ENCODE measurements at regions not wholly inside any gene's neighbourhood (a gene's known extent, or its start where the extent isn't known, plus 50 kb on each side); places are given as distances from the start of the nearest gene placed in this dataset.
"Not testable (repeated sequence)": the region's sequence is repeated elsewhere in the genome, so short reads cannot be mapped to it uniquely, and the experiment has no call there.

GRCh38 chr16:72597938-72598337 lies 426.0 kb upstream of the PMFBP1 start:
- no peak for DNase-seq

- no peak for DNase-seq
Measured at GRCh38 chr16:72596373-72596772, 424.4 kb upstream of the PMFBP1 start.

GRCh38 chr16:72590151-72590937 lies 418.4 kb upstream of the PMFBP1 start:
- no peak for DNase-seq

- DNase-seq, result no peak
Measured at GRCh38 chr16:72588551-72588950, 416.6 kb upstream of the PMFBP1 start.

GRCh38 chr16:72578061-72578460 lies 406.1 kb upstream of the PMFBP1 start:
- not testable (repeated sequence) for DNase-seq

GRCh38 chr16:72576189-72576588 lies 404.2 kb upstream of the PMFBP1 start:
- DNase-seq, result no peak

- DNase-seq, result no peak
Measured at GRCh38 chr16:72569677-72570076, 397.7 kb upstream of the PMFBP1 start.

- DNase-seq, result no peak
Measured at GRCh38 chr16:72568502-72568901, 396.5 kb upstream of the PMFBP1 start.

- DNase-seq, result no peak
Measured at GRCh38 chr16:72566174-72566573, 394.2 kb upstream of the PMFBP1 start.

GRCh38 chr16:72565106-72565505 lies 393.2 kb upstream of the PMFBP1 start:
- DNase-seq, result no peak

- no peak for DNase-seq
Measured at GRCh38 chr16:72560617-72561016, 388.7 kb upstream of the PMFBP1 start.

GRCh38 chr16:72558501-72558900 lies 386.5 kb upstream of the PMFBP1 start:
- no peak for DNase-seq

- DNase-seq, result no peak
Measured at GRCh38 chr16:72554935-72555334, 383.0 kb upstream of the PMFBP1 start.

GRCh38 chr16:72552654-72553053 lies 380.7 kb upstream of the PMFBP1 start:
- no peak for DNase-seq

GRCh38 chr16:72551649-72552048 lies 379.7 kb upstream of the PMFBP1 start:
- DNase-seq, result no peak

GRCh38 chr16:72549878-72550277 lies 377.9 kb upstream of the PMFBP1 start:
- no peak for DNase-seq

GRCh38 chr16:72542102-72542501 lies 370.1 kb upstream of the PMFBP1 start:
- no peak for DNase-seq

GRCh38 chr16:72537664-72538063 lies 365.7 kb upstream of the PMFBP1 start:
- DNase-seq, result no peak

- no peak for DNase-seq
Measured at GRCh38 chr16:72536723-72537435, 364.9 kb upstream of the PMFBP1 start.

- DNase-seq, result no peak
Measured at GRCh38 chr16:72532906-72533410, 361.0 kb upstream of the PMFBP1 start.

- no peak for DNase-seq
Measured at GRCh38 chr16:72530434-72530833, 358.5 kb upstream of the PMFBP1 start.

GRCh38 chr16:72523087-72523486 lies 351.1 kb upstream of the PMFBP1 start:
- no peak for DNase-seq

GRCh38 chr16:72517154-72517553 lies 345.2 kb upstream of the PMFBP1 start:
- no peak for DNase-seq
